SK-N-SH treated with all-trans-retinoic acid at 6 μM for 48 hours (cell line): ENCODE measurements at regions not wholly inside any gene's neighbourhood (a gene's known extent, or its start where the extent isn't known, plus 50 kb on each side); places are given as distances from the start of the nearest gene placed in this dataset.

ENCODE experiments used
- PPARA ChIP-seq: fragments of 250-450 bp; sonication (Bioruptor Pico); IDR thresholded peaks from 2 replicates; pipeline ENCODE4 v1.5.0; 2020; ENCODE audit warnings: mild to moderate bottlenecking, borderline replicate concordance
- TCF4 ChIP-seq: fragments of 250-450 bp; sonication (Bioruptor Pico); IDR thresholded peaks from 2 replicates; pipeline ENCODE4 v1.8.0; 2021; ENCODE audit warnings: mild to moderate bottlenecking, moderate library complexity, borderline replicate concordance
- TF ChIP-seq, protein P1 (sequence below): fragments of 250-450 bp; sonication (Bioruptor Pico); IDR thresholded peaks from 2 replicates; pipeline ENCODE4 v1.8.0; 2020; ENCODE audit warnings: mild to moderate bottlenecking, moderate library complexity, borderline replicate concordance

DNA sequence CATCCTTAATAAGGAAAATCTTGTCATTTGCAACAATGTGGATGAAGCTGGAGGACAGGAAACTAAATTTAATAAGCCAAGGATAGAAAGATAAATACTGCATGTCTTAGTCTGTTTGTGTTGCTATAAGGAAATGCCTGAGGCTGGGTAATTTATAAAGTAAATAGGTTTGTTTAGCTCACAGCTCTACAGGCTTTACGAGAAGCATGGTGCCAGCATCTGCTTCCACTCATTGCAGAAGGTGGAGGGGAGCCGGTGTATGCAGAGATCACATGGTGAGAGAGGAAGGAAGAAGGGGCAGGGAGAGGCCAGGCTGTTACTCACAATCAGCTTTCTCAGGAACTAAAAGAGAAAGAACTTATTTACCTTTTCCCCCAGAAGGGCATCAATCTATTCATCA, 118.9 kb upstream of the SMLR1 start:
- TF ChIP-seq PPARA (no peak), TCF4 (CRISPR knock-in tag) (no peak)
- TF ChIP-seq, protein P1, sequence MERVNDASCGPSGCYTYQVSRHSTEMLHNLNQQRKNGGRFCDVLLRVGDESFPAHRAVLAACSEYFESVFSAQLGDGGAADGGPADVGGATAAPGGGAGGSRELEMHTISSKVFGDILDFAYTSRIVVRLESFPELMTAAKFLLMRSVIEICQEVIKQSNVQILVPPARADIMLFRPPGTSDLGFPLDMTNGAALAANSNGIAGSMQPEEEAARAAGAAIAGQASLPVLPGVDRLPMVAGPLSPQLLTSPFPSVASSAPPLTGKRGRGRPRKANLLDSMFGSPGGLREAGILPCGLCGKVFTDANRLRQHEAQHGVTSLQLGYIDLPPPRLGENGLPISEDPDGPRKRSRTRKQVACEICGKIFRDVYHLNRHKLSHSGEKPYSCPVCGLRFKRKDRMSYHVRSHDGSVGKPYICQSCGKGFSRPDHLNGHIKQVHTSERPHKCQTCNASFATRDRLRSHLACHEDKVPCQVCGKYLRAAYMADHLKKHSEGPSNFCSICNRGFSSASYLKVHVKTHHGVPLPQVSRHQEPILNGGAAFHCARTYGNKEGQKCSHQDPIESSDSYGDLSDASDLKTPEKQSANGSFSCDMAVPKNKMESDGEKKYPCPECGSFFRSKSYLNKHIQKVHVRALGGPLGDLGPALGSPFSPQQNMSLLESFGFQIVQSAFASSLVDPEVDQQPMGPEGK = no peak
